Left lobe of liver (tissue), 2 donors: ENCODE measurements at regions not wholly inside any gene's neighbourhood (a gene's known extent, or its start where the extent isn't known, plus 50 kb on each side); places are given as distances from the start of the nearest gene placed in this dataset.
"Not testable (repeated sequence)": the region's sequence is repeated elsewhere in the genome, so short reads cannot be mapped to it uniquely, and the experiment has no call there.

ENCODE experiments used
- ATAC-seq: fragments of 200-7000 bp; cut with Tn5 transposase; one replicate; pipeline ENCODE4 v1.9.1; 2020; ENCODE audit warnings: mild to moderate bottlenecking, moderate library complexity
- DNase-seq: peaks from one replicate; pipeline ENCODE4 v3.0.0-alpha.2; 2020; ENCODE audit warnings: low spot score
- donor health status: DM: no; HTN: no; CAD: no; lungs with moderate emphysema.
- donor health status: DM: no; HTN: yes; CAD: no.

GRCh38 chr2:88802026-88802425 lies 110.6 kb downstream of the RPIA start:
- not testable (repeated sequence) for ATAC-seq, DNase-seq

- no peak for ATAC-seq
These were observed 115.9 kb downstream of the RPIA start for GRCh38 chr2:88807237-88807962.

GRCh38 chr2:88808083-88808482 lies 116.6 kb downstream of the RPIA start:
- no peak for DNase-seq
- no peak for ATAC-seq

More at GRCh38 chr2:88807237-88807962, 115.9 kb downstream of the RPIA start:
- DNase-seq: no peak

GRCh38 chr2:88808652-88809051 lies 117.2 kb downstream of the RPIA start:
- ATAC-seq (no peak), DNase-seq (no peak)

GRCh38 chr2:88809216-88809615 lies 117.7 kb downstream of the RPIA start:
- no peak for ATAC-seq
- DNase-seq: no peak

- ATAC-seq (no peak), DNase-seq (no peak)
These were observed 118.5 kb downstream of the RPIA start for GRCh38 chr2:88810017-88810416.

GRCh38 chr2:88810488-88810887 lies 119.0 kb downstream of the RPIA start:
- ATAC-seq (no peak), DNase-seq (no peak)

GRCh38 chr2:88811233-88811632 lies 119.8 kb downstream of the RPIA start:
- ATAC-seq: peak; percentile 36

GRCh38 chr2:88811681-88812080 lies 120.2 kb downstream of the RPIA start:
- ATAC-seq: no peak
- no peak for DNase-seq

More at GRCh38 chr2:88811233-88811632, 119.8 kb downstream of the RPIA start:
- DNase-seq: no peak

GRCh38 chr2:88813612-88814011 lies 122.1 kb downstream of the RPIA start:
- ATAC-seq: no peak

GRCh38 chr2:88815282-88815681 lies 123.8 kb downstream of the RPIA start:
- no peak for ATAC-seq

More at GRCh38 chr2:88813612-88814011, 122.1 kb downstream of the RPIA start:
- DNase-seq: no peak

GRCh38 chr2:88815697-88816096 lies 124.2 kb downstream of the RPIA start:
- DNase-seq (no peak), ATAC-seq (no peak)

More at GRCh38 chr2:88815282-88815681, 123.8 kb downstream of the RPIA start:
- DNase-seq: no peak

- DNase-seq (no peak), ATAC-seq (no peak)
These were observed 126.9 kb downstream of the RPIA start for GRCh38 chr2:88818381-88818780.

- DNase-seq (no peak), ATAC-seq (no peak)
These were observed 133.5 kb downstream of the RPIA start for GRCh38 chr2:88824951-88825350.

GRCh38 chr2:88826399-88826798 lies 134.9 kb downstream of the RPIA start:
- no peak for ATAC-seq
- DNase-seq: no peak

GRCh38 chr2:88827821-88828220 lies 136.3 kb downstream of the RPIA start:
- ATAC-seq (peak; percentile 39), DNase-seq (no peak)

- peak; percentile 58 for ATAC-seq
- DNase-seq: no peak
These were observed 137.1 kb downstream of the RPIA start for GRCh38 chr2:88828397-88829137.

GRCh38 chr2:88829607-88830463 lies 138.4 kb downstream of the RPIA start:
- ATAC-seq (no peak), DNase-seq (no peak)

- ATAC-seq: no peak
- DNase-seq: no peak
These were observed 139.8 kb downstream of the RPIA start for GRCh38 chr2:88831071-88831791.

- DNase-seq: no peak
- ATAC-seq: peak; percentile 76
These were observed 140.3 kb downstream of the RPIA start for GRCh38 chr2:88831792-88832248.
